GM19351 (cell line): ENCODE measurements at regions not wholly inside any gene's neighbourhood (a gene's known extent, or its start where the extent isn't known, plus 50 kb on each side); places are given as distances from the start of the nearest gene placed in this dataset.

ENCODE experiments used
- ATAC-seq: cut with Tn5 transposase; IDR thresholded peaks from one replicate; pipeline ENCODE4 v1.9.1; 2021; ENCODE audit warnings: mild to moderate bottlenecking, moderate library complexity; ENCODE audit not compliant: unreplicated experiment

- ATAC-seq = no peak
These were observed 267.3 kb downstream of the MTRR start for GRCh38 chr5:8136271-8136670.

GRCh38 chr5:8137941-8138550 is 269.1 kb downstream of the MTRR start:
- no peak for ATAC-seq

GRCh38 chr5:8138884-8139283 is 269.9 kb downstream of the MTRR start:
- ATAC-seq = no peak

- ATAC-seq = no peak
These were observed 281.8 kb downstream of the MTRR start for GRCh38 chr5:8150791-8151190.

GRCh38 chr5:8156706-8157105 is 287.8 kb downstream of the MTRR start:
- ATAC-seq = no peak

- ATAC-seq = no peak
These were observed 288.4 kb downstream of the MTRR start for GRCh38 chr5:8157320-8157822.

- ATAC-seq = no peak
These were observed 307.2 kb downstream of the MTRR start for GRCh38 chr5:8176101-8176693.

GRCh38 chr5:8184455-8185063 is 315.6 kb downstream of the MTRR start:
- ATAC-seq = peak; percentile 90

- no peak for ATAC-seq
These were observed 316.9 kb downstream of the MTRR start for GRCh38 chr5:8185852-8186251.

- ATAC-seq = no peak
These were observed 320.1 kb downstream of the MTRR start for GRCh38 chr5:8188874-8189565.

GRCh38 chr5:8192840-8193239 is 323.9 kb downstream of the MTRR start:
- ATAC-seq = no peak

- no peak for ATAC-seq
These were observed 327.1 kb downstream of the MTRR start for GRCh38 chr5:8196061-8196460.

- ATAC-seq = no peak
These were observed 339.4 kb downstream of the MTRR start for GRCh38 chr5:8208307-8208706.

GRCh38 chr5:8209500-8209899 is 340.6 kb downstream of the MTRR start:
- no peak for ATAC-seq

GRCh38 chr5:8213701-8214240 is 344.8 kb downstream of the MTRR start:
- no peak for ATAC-seq

GRCh38 chr5:8216921-8217320 is 348.0 kb downstream of the MTRR start:
- no peak for ATAC-seq

GRCh38 chr5:8226148-8226547 is 357.2 kb downstream of the MTRR start:
- ATAC-seq = no peak

- ATAC-seq = no peak
These were observed 358.2 kb downstream of the MTRR start for GRCh38 chr5:8227112-8227511.

GRCh38 chr5:8229551-8229950 is 360.6 kb downstream of the MTRR start:
- ATAC-seq = no peak

GRCh38 chr5:8230868-8231267 is 361.9 kb downstream of the MTRR start:
- no peak for ATAC-seq

GRCh38 chr5:8233479-8233878 is 364.5 kb downstream of the MTRR start:
- no peak for ATAC-seq
